ENCODE measurements at regions not wholly inside any gene's neighbourhood (a gene's known extent, or its start where the extent isn't known, plus 50 kb on each side); places are given as distances from the start of the nearest gene placed in this dataset.

GRCh38 chr1:222301652-222302051 lies 246.3 kb downstream of the HHIPL2 start:
- no peak overlapping the region for H3K27ac ChIP-seq (ENCODE audit: low read length)
- no peaks in the 10 kb centered on the region for H3K27me3 ChIP-seq (ENCODE audit: insufficient read depth, low read length, poor library complexity)
- H4K20me1 ChIP-seq (ENCODE audit: insufficient read depth, low read length) = no peaks in the 10 kb centered on the region
- H3K9me3 ChIP-seq (ENCODE audit: insufficient read depth, low read length, severe bottlenecking) = no peaks in the 10 kb centered on the region
- TF ChIP-seq EZH2 (IDR thresholded peaks at IDR 0.05; ENCODE audit: borderline replicate concordance, low read depth, low read length, severe bottlenecking) = no peak
- no peak for TF ChIP-seq CTCF (IDR thresholded peaks at IDR 0.05; ENCODE audit: borderline replicate concordance, extremely low read depth, low read length, poor library complexity, severe bottlenecking)
- no peak overlapping the region for H2AFZ ChIP-seq (ENCODE audit: low read depth, low read length)
- H3K79me2 ChIP-seq (ENCODE audit: insufficient read depth, low read length) = no peaks in the 10 kb centered on the region
- no peak overlapping the region for H3K4me2 ChIP-seq (ENCODE audit: insufficient read depth, low read length)
- H3K4me3 ChIP-seq (ENCODE audit: low read depth in 1 of 2, low read length in 2 of 2) = no peak overlapping the region
- H3K9ac ChIP-seq (ENCODE audit: low read depth, low read length) = no peak overlapping the region
- no peak for ATAC-seq (ENCODE audit: insufficient read depth, low read depth)
- H3K36me3 ChIP-seq (ENCODE audit: insufficient read depth, low read length) = no peaks in the 10 kb centered on the region
- no peaks in the 10 kb centered on the region for H3K4me1 ChIP-seq (ENCODE audit: insufficient read depth, low read length)
- DNase-seq = no peak

- H4K20me1 ChIP-seq (ENCODE audit: insufficient read depth, low read length) = no peaks in the 10 kb centered on the region
- H2AFZ ChIP-seq (ENCODE audit: low read depth, low read length) = no peak overlapping the region
- H3K79me2 ChIP-seq (ENCODE audit: insufficient read depth, low read length) = no peaks in the 10 kb centered on the region
- H3K9ac ChIP-seq (ENCODE audit: low read depth, low read length) = no peak overlapping the region
- no peaks in the 10 kb centered on the region for H3K27me3 ChIP-seq (ENCODE audit: insufficient read depth, low read length, poor library complexity)
- TF ChIP-seq CTCF (IDR thresholded peaks at IDR 0.05; ENCODE audit: borderline replicate concordance, extremely low read depth, low read length, poor library complexity, severe bottlenecking) (no peak), EZH2 (IDR thresholded peaks at IDR 0.05; ENCODE audit: borderline replicate concordance, low read depth, low read length, severe bottlenecking) (no peak)
- no peak overlapping the region for H3K4me3 ChIP-seq (ENCODE audit: low read depth in 1 of 2, low read length in 2 of 2)
- H3K27ac ChIP-seq (ENCODE audit: low read length) = no peak overlapping the region
- H3K4me1 ChIP-seq (ENCODE audit: insufficient read depth, low read length) = no peaks in the 10 kb centered on the region
- H3K9me3 ChIP-seq (ENCODE audit: insufficient read depth, low read length, severe bottlenecking) = no peaks in the 10 kb centered on the region
- ATAC-seq (ENCODE audit: insufficient read depth, low read depth) = no peak
- no peaks in the 10 kb centered on the region for H3K36me3 ChIP-seq (ENCODE audit: insufficient read depth, low read length)
- no peak for DNase-seq
- no peak overlapping the region for H3K4me2 ChIP-seq (ENCODE audit: insufficient read depth, low read length)
These were observed 248.4 kb downstream of the HHIPL2 start for GRCh38 chr1:222299524-222299923.

GRCh38 chr1:222290866-222291265 lies 257.0 kb downstream of the HHIPL2 start:
- DNase-seq = no peak
- Histone ChIP-seq H4K20me1 (ENCODE audit: insufficient read depth, low read length) (no peaks in the 10 kb centered on the region), H3K4me1 (ENCODE audit: insufficient read depth, low read length) (no peaks in the 10 kb centered on the region), H3K27ac (ENCODE audit: low read length) (no peak overlapping the region), H3K27me3 (ENCODE audit: insufficient read depth, low read length, poor library complexity) (no peaks in the 10 kb centered on the region), H3K9ac (ENCODE audit: low read depth, low read length) (no peak overlapping the region), H3K36me3 (ENCODE audit: insufficient read depth, low read length) (no peaks in the 10 kb centered on the region), H3K4me3 (ENCODE audit: low read depth in 1 of 2, low read length in 2 of 2) (no peak overlapping the region), H2AFZ (ENCODE audit: low read depth, low read length) (no peak overlapping the region), H3K79me2 (ENCODE audit: insufficient read depth, low read length) (no peaks in the 10 kb centered on the region), H3K4me2 (ENCODE audit: insufficient read depth, low read length) (no peak overlapping the region), H3K9me3 (ENCODE audit: insufficient read depth, low read length, severe bottlenecking) (no peaks in the 10 kb centered on the region)
- no peak for ATAC-seq (ENCODE audit: insufficient read depth, low read depth)
- TF ChIP-seq EZH2 (IDR thresholded peaks at IDR 0.05; ENCODE audit: borderline replicate concordance, low read depth, low read length, severe bottlenecking) (no peak), CTCF (IDR thresholded peaks at IDR 0.05; ENCODE audit: borderline replicate concordance, extremely low read depth, low read length, poor library complexity, severe bottlenecking) (no peak)

GRCh38 chr1:222288053-222288452 lies 259.9 kb downstream of the HHIPL2 start:
- Histone ChIP-seq H3K4me1 (ENCODE audit: insufficient read depth, low read length) (no peaks in the 10 kb centered on the region), H3K27me3 (ENCODE audit: insufficient read depth, low read length, poor library complexity) (peaks cover 4% of the 10 kb centered on the region), H3K9me3 (ENCODE audit: insufficient read depth, low read length, severe bottlenecking) (no peaks in the 10 kb centered on the region), H3K79me2 (ENCODE audit: insufficient read depth, low read length) (no peaks in the 10 kb centered on the region), H4K20me1 (ENCODE audit: insufficient read depth, low read length) (no peaks in the 10 kb centered on the region), H3K9ac (ENCODE audit: low read depth, low read length) (no peak overlapping the region), H3K4me3 (ENCODE audit: low read depth in 1 of 2, low read length in 2 of 2) (no peak overlapping the region), H3K27ac (ENCODE audit: low read length) (no peak overlapping the region), H3K36me3 (ENCODE audit: insufficient read depth, low read length) (no peaks in the 10 kb centered on the region), H2AFZ (ENCODE audit: low read depth, low read length) (no peak overlapping the region), H3K4me2 (ENCODE audit: insufficient read depth, low read length) (no peak overlapping the region)
- DNase-seq = no peak
- TF ChIP-seq EZH2 (IDR thresholded peaks at IDR 0.05; ENCODE audit: borderline replicate concordance, low read depth, low read length, severe bottlenecking) = no peak
- TF ChIP-seq CTCF (IDR thresholded peaks at IDR 0.05; ENCODE audit: borderline replicate concordance, extremely low read depth, low read length, poor library complexity, severe bottlenecking) = no peak
- ATAC-seq (ENCODE audit: insufficient read depth, low read depth) = no peak

Measured in DND-41 (cell line).